ENCODE measurements at regions not wholly inside any gene's neighbourhood (a gene's known extent, or its start where the extent isn't known, plus 50 kb on each side); places are given as distances from the start of the nearest gene placed in this dataset.

DNA sequence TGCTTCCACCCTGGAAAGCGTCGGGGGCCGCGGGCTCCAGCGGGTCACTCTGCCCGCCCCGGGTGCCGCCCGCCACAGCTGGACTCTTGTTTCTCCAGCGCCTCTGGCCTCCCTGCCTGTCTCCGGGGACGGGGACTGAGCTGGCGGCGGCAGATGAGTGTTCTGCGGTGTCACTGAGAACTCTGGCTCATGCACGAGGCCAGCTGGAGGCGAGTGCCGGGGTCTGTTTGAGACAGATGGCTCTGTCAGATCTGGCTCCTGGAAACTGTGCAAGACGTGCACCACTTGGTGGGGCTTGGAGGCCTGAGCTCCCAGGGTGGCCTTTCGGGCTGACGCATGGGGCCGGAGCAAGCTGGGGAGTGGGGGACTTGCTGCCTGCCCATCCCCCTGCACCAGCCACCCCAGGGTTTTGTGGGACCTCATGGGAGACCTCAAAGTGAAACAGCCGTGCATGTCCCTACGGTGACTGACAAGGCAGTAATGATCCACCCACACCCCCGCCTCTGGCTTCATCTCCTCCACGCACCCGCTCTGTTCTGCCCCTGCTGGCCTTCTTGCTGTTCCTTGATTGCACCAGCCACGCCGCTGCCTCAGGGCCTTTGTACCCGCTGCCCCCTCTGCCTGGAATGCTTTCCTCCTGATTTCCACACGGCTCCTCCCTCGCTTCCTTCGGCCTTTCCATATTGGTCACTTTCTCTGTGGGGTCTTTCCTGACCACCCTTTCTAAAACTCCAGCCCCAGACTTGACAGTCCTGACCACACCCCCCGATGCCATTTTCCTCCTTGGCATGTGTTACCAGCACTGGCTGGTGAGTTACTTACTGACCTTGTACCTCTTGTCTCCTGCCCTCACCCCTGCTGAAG is 174.9 kb upstream of the CIBAR2 start (continued):
- 0 out of 2 replicates have a peak, but pooled peaks have one; percentile 45 for TF ChIP-seq KDM1A (CRISPR knock-in tag; IDR thresholded peaks at IDR 0.05)
- no peak for TF ChIP-seq ZFP90 (CRISPR knock-in tag; IDR thresholded peaks at IDR 0.05; ENCODE audit: borderline replicate concordance)
- TF ChIP-seq EHMT2 (IDR thresholded peaks at IDR 0.05; ENCODE audit: borderline replicate concordance, low read depth, low read length) = no peak
- TF ChIP-seq ADNP (CRISPR knock-in tag; IDR thresholded peaks at IDR 0.05) = peak; percentile 77; the same call in 1 of the 2 replicates
- peak; percentile 61; the same call in 1 of the 2 replicates for TF ChIP-seq MEIS1 (CRISPR knock-in tag; IDR thresholded peaks at IDR 0.05; ENCODE audit: borderline replicate concordance)
- TF ChIP-seq ZBTB38 (CRISPR knock-in tag; IDR thresholded peaks at IDR 0.05) = peak; percentile 92
- no peak for TF ChIP-seq ELF4 (CRISPR knock-in tag; IDR thresholded peaks at IDR 0.05; ENCODE audit: borderline replicate concordance)
- no peak for TF ChIP-seq SRSF9 (IDR thresholded peaks at IDR 0.05; ENCODE audit: borderline replicate concordance, insufficient read depth, low read depth, low read length, poor library complexity, severe bottlenecking)
- TF ChIP-seq RELA (CRISPR knock-in tag; IDR thresholded peaks at IDR 0.05) = no peak
- TF ChIP-seq ZNF879 (CRISPR knock-in tag; IDR thresholded peaks at IDR 0.05) = no peak
- TF ChIP-seq FOXJ3 (CRISPR knock-in tag; IDR thresholded peaks at IDR 0.05; ENCODE audit: borderline replicate concordance) = 0 out of 2 replicates have a peak, but pooled peaks have one; percentile 12
- peak; percentile 20 for TF ChIP-seq HNRNPLL (IDR thresholded peaks at IDR 0.05; ENCODE audit: low read depth, low read length, poor library complexity, severe bottlenecking)
- TF ChIP-seq HNRNPL (IDR thresholded peaks at IDR 0.05; ENCODE audit: low read depth, low read length) = peak; percentile 41; the same call in 1 of the 2 replicates
- TF ChIP-seq HMG20A (CRISPR knock-in tag; IDR thresholded peaks at IDR 0.05; ENCODE audit: borderline replicate concordance) = no peak
- TF ChIP-seq IRF1 (CRISPR knock-in tag; IDR thresholded peaks at IDR 0.05; ENCODE audit: low read depth) = no peak
- 0 out of 2 replicates have a peak, but pooled peaks have one; percentile 28 for TF ChIP-seq SP4 (CRISPR knock-in tag; IDR thresholded peaks at IDR 0.05)
- 0 out of 2 replicates have a peak, but pooled peaks have one; percentile 24 for TF ChIP-seq ZNF292 (CRISPR knock-in tag; IDR thresholded peaks at IDR 0.05; ENCODE audit: borderline replicate concordance, low read depth)
- TF ChIP-seq ZFP91 (CRISPR knock-in tag; IDR thresholded peaks at IDR 0.05; ENCODE audit: borderline replicate concordance) = peak; percentile 37; the same call in 1 of the 2 replicates
- TF ChIP-seq ZNF572 (CRISPR knock-in tag; IDR thresholded peaks at IDR 0.05) = no peak
- TF ChIP-seq KLF12 (CRISPR knock-in tag; IDR thresholded peaks at IDR 0.05; ENCODE audit: borderline replicate concordance) = 0 out of 2 replicates have a peak, but pooled peaks have one; percentile 31
- no peak for TF ChIP-seq MBD4 (IDR thresholded peaks at IDR 0.05; ENCODE audit: borderline replicate concordance, low read length)
- TF ChIP-seq ZSCAN30 (CRISPR knock-in tag; IDR thresholded peaks at IDR 0.05) = no peak
- TF ChIP-seq RBM39 (IDR thresholded peaks at IDR 0.05; ENCODE audit: low read depth, low read length, poor library complexity, severe bottlenecking) = peak; percentile 48
- no peak for TF ChIP-seq KLF11 (CRISPR knock-in tag; IDR thresholded peaks at IDR 0.05)
- TF ChIP-seq AGO2 (optimal IDR thresholded peaks at IDR 0.05; ENCODE audit: low read depth, low read length) = peak; percentile 25
- TF ChIP-seq HOXA3 (CRISPR knock-in tag; IDR thresholded peaks at IDR 0.05) = 0 out of 2 replicates have a peak, but pooled peaks have one; percentile 35
- peak; percentile 26; the same call in 1 of the 2 replicates for TF ChIP-seq ZBTB7B (CRISPR knock-in tag; IDR thresholded peaks at IDR 0.05)
- TF ChIP-seq ZMYM3 (CRISPR knock-in tag; IDR thresholded peaks at IDR 0.05) = peak; percentile 85
- no peak for TF ChIP-seq HOXA5 (CRISPR knock-in tag; IDR thresholded peaks at IDR 0.05)
